Activated CD4-positive, alpha-beta T cell treated with anti-CD3 and anti-CD28 coated beads, Interleukin-2, amount 50 U/mL, for 24 hours (primary cell): ENCODE measurements at regions not wholly inside any gene's neighbourhood (a gene's known extent, or its start where the extent isn't known, plus 50 kb on each side); places are given as distances from the start of the nearest gene placed in this dataset.

ENCODE experiments used
- DNase-seq, 2 donors: peaks; one replicate each; pipeline ENCODE4 v3.0.0-alpha.2; 2020; ENCODE audit warnings: low read depth in 1 of 2, low spot score in 1 of 2

- no peak for DNase-seq
Measured at GRCh38 chr17:77590951-77591735, 367.4 kb upstream of the TNRC6C start.

GRCh38 chr17:77592106-77592865 is 366.2 kb upstream of the TNRC6C start:
- no peak for DNase-seq

- no peak for DNase-seq
Measured at GRCh38 chr17:77593081-77593480, 365.4 kb upstream of the TNRC6C start.

- no peak for DNase-seq
Measured at GRCh38 chr17:77594416-77595209, 363.9 kb upstream of the TNRC6C start.

GRCh38 chr17:77596491-77597417 is 361.7 kb upstream of the TNRC6C start:
- no peak for DNase-seq

- DNase-seq = no peak
Measured at GRCh38 chr17:77597418-77598240, 360.9 kb upstream of the TNRC6C start.

GRCh38 chr17:77598241-77598620 is 360.3 kb upstream of the TNRC6C start:
- DNase-seq = no peak

- no peak for DNase-seq
Measured at GRCh38 chr17:77599699-77600098, 358.8 kb upstream of the TNRC6C start.

- no peak for DNase-seq
Measured at GRCh38 chr17:77600346-77600745, 358.2 kb upstream of the TNRC6C start.

GRCh38 chr17:77601054-77601979 is 357.2 kb upstream of the TNRC6C start:
- no peak for DNase-seq

- no peak for DNase-seq
Measured at GRCh38 chr17:77602062-77602746, 356.3 kb upstream of the TNRC6C start.

GRCh38 chr17:77602883-77603640 is 355.4 kb upstream of the TNRC6C start:
- DNase-seq = no peak

- no peak for DNase-seq
Measured at GRCh38 chr17:77604301-77604972, 354.1 kb upstream of the TNRC6C start.

- no peak for DNase-seq
Measured at GRCh38 chr17:77604973-77605313, 353.6 kb upstream of the TNRC6C start.

GRCh38 chr17:77606146-77606864 is 352.2 kb upstream of the TNRC6C start:
- no peak for DNase-seq

GRCh38 chr17:77606865-77607210 is 351.7 kb upstream of the TNRC6C start:
- no peak for DNase-seq
